ENCODE measurements at regions not wholly inside any gene's neighbourhood (a gene's known extent, or its start where the extent isn't known, plus 50 kb on each side); places are given as distances from the start of the nearest gene placed in this dataset.

DNA sequence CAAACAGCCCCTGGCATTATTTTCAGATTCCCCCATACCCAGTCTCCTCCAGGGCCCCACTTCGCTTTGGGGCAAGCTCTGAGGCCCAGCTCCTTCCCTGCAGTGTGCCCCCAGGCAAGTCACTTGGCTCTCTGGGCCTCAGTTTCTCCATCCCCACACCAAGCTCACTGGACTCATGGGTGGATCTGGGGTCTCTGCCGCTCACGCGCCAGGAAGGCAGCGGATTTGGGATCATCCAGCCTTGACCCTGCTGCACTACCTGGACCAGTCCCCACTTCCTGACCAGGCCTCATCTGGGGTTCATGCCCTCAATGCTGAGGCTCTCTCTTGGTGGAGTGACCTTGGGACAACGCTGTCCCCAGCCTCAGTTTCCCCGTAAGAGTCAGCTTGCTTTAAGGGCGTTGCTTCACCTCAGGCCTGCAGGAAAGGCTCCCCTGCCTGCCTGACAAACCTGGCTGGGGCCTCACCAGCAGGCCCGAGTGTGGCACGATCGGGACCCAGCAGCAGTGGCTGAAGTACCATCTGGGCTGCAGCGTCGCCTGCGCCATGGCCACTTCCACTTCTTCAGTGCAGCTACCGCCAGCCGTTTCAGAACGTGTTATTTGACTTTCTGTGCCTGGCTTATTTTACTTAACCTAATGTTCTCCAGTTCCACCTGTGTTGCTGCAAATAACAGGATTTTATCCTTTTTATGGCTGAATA is 519.6 kb upstream of the SEMA6A start:
- TF ChIP-seq POLR2A (IDR thresholded peaks at IDR 0.05) = no peak
- no peak for TF ChIP-seq CTCF (IDR thresholded peaks at IDR 0.05)
